Loucy (cell line): ENCODE measurements at regions not wholly inside any gene's neighbourhood (a gene's known extent, or its start where the extent isn't known, plus 50 kb on each side); places are given as distances from the start of the nearest gene placed in this dataset.

Experiments used
- H2AFZ ChIP-seq: fragments of 200-600 bp; sonication (generic); 2 replicates; pipeline ENCODE4 v1.6.0; 2016; ENCODE audit warnings: antibody characterized with exemption, mild to moderate bottlenecking, low read length, moderate library complexity
- H3F3A ChIP-seq: fragments of 200-600 bp; 2 replicates; pipeline ENCODE4 v1.6.0; 2016; ENCODE audit warnings: antibody characterized with exemption, low read depth, mild to moderate bottlenecking
- H3K27me3 ChIP-seq: fragments of 200-600 bp; sonication (generic); 2 replicates; pipeline ENCODE4 v1.6.1; 2014; ENCODE audit warnings: low read length, mild to moderate bottlenecking; ENCODE audit not compliant: insufficient read depth, poor library complexity, severe bottlenecking
- H3K36me3 ChIP-seq: fragments of 200-600 bp; sonication (generic); 2 replicates; pipeline ENCODE4 v1.6.1; 2016; ENCODE audit warnings: low read length; ENCODE audit not compliant: insufficient read depth
- H3K4me1 ChIP-seq: fragments of 200-600 bp; sonication (generic); 2 replicates; pipeline ENCODE4 v1.5.1; 2014; ENCODE audit warnings: low read length, mild to moderate bottlenecking; ENCODE audit not compliant: insufficient read depth, poor library complexity, severe bottlenecking
- H3K4me2 ChIP-seq: fragments of 200-600 bp; sonication (generic); 2 replicates; pipeline ENCODE4 v1.6.0; 2014; ENCODE audit warnings: antibody characterized with exemption, low read length, low read depth, mild to moderate bottlenecking; ENCODE audit not compliant: poor library complexity, severe bottlenecking
- H3K4me3 ChIP-seq: fragments of 200-600 bp; sonication (generic); 2 replicates; pipeline ENCODE4 v1.5.1; 2014; ENCODE audit warnings: low read length, mild to moderate bottlenecking, mixed read lengths; ENCODE audit not compliant: poor library complexity, severe bottlenecking
- H3K79me2 ChIP-seq: fragments of 200-600 bp; sonication (generic); 2 replicates; pipeline ENCODE4 v1.6.1; 2014; ENCODE audit warnings: low read length; ENCODE audit not compliant: insufficient read depth
- H3K9ac ChIP-seq: fragments of 200-600 bp; sonication (generic); 2 replicates; pipeline ENCODE4 v1.6.0; 2014; ENCODE audit warnings: mild to moderate bottlenecking, low read depth, low read length, moderate library complexity; ENCODE audit not compliant: poor library complexity, severe bottlenecking
- H3K9me2 ChIP-seq: fragments of 200-600 bp; sonication (generic); replicated peaks from 2 replicates; pipeline ENCODE4 v1.6.1; 2016; ENCODE audit warnings: low read depth, low read length, mixed read lengths
- H3K9me3 ChIP-seq: fragments of 200-600 bp; sonication (generic); 2 replicates; pipeline ENCODE4 v1.6.1; 2014; ENCODE audit warnings: mild to moderate bottlenecking, antibody characterized with exemption, low read length, low read depth; ENCODE audit not compliant: insufficient read depth
- H4K20me1 ChIP-seq: fragments of 200-600 bp; sonication (generic); 2 replicates; pipeline ENCODE4 v1.6.0; 2014; ENCODE audit warnings: antibody characterized with exemption, low read length, mild to moderate bottlenecking; ENCODE audit not compliant: insufficient read depth, poor library complexity, severe bottlenecking
- CTCF ChIP-seq: fragments of 200-600 bp; sonication (generic); conservative IDR thresholded peaks from 2 replicates; pipeline ENCODE4 v1.5.1; 2014; ENCODE audit warnings: mild to moderate bottlenecking, antibody characterized with exemption, low read length
- EZH2phosphoT487 ChIP-seq: fragments of 200-600 bp; IDR thresholded peaks from 2 replicates; pipeline ENCODE4 v1.6.1; 2018; ENCODE audit warnings: antibody characterized with exemption, mild to moderate bottlenecking, moderate library complexity, borderline replicate concordance

GRCh38 chr5:167160388-167160787, 1131.1 kb upstream of the WWC1 start:
- H3K9ac ChIP-seq, result no peak overlapping the region
- no peak for TF ChIP-seq CTCF
- H3K36me3 ChIP-seq, result no peaks in the 10 kb centered on the region
- no peaks in the 10 kb centered on the region for H3F3A ChIP-seq
- no peak overlapping the region for H2AFZ ChIP-seq
- no peaks in the 10 kb centered on the region for H3K9me2 ChIP-seq
- H3K4me2 ChIP-seq, result no peak overlapping the region
- no peaks in the 10 kb centered on the region for H3K27me3 ChIP-seq
- no peaks in the 10 kb centered on the region for H4K20me1 ChIP-seq
- H3K79me2 ChIP-seq, result no peaks in the 10 kb centered on the region
- no peak overlapping the region for H3K4me3 ChIP-seq
- H3K4me1 ChIP-seq, result no peaks in the 10 kb centered on the region
- no peaks in the 10 kb centered on the region for H3K9me3 ChIP-seq

DNA sequence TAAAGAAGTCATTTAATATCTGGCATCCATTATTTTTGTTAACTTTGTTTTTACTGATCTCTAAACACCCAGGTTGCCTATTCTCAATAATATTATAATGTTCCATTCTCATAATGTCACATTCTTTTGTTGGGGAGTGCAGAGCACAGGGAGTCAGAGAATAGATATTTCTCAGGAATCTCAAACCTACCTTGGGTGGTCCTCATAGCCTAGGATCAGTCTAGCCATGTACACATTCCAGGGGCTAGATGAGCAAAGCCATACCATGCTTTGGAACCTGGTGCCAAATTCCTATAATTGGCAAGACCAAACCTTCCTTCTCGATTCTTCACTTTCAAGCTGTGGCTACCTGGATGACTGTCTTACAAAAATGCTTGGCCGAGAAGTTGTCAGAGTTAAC, 1124.7 kb upstream of the WWC1 start:
- no peak overlapping the region for H3K9ac ChIP-seq
- no peaks in the 10 kb centered on the region for H4K20me1 ChIP-seq
- no peaks in the 10 kb centered on the region for H3K27me3 ChIP-seq
- H3K79me2 ChIP-seq, result no peaks in the 10 kb centered on the region
- no peaks in the 10 kb centered on the region for H3F3A ChIP-seq
- H2AFZ ChIP-seq, result no peak overlapping the region
- no peaks in the 10 kb centered on the region for H3K4me1 ChIP-seq
- no peaks in the 10 kb centered on the region for H3K36me3 ChIP-seq
- H3K9me3 ChIP-seq, result no peaks in the 10 kb centered on the region
- H3K4me2 ChIP-seq, result no peak overlapping the region
- H3K9me2 ChIP-seq, result no peaks in the 10 kb centered on the region
- no peak overlapping the region for H3K4me3 ChIP-seq
- TF ChIP-seq CTCF (no peak), EZH2phosphoT487 (no peak)

DNA sequence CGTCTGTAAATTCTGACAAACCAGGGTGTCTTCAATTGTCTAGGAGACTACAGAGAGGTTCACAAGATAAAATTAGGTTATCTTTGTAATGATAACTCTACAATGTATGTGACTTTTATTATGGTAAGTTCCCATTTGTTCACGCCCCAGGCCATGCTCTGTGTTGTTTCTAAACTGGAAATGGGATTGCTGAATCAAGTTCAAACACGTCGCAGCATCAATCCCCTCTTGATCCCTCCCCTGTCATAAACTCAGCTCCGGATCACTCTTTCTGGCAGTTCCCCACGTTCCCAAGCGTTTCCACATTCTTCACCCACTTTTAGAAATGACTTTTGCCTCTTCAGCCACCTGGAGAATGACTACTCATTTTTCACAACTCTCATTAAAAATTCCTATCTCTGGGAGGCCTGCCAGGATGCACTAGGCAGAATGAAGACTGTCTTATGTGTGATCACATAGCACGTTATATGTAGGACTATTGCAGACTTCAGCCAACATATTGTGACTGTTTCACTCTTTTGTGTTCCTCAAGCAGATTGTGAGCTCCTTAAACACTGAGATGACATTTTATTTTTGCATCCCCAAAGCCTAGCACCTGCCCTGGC, 1124.2 kb upstream of the WWC1 start:
- Histone ChIP-seq H4K20me1 (no peaks in the 10 kb centered on the region), H3K9me2 (no peaks in the 10 kb centered on the region), H3F3A (no peaks in the 10 kb centered on the region), H2AFZ (no peak overlapping the region), H3K79me2 (no peaks in the 10 kb centered on the region), H3K36me3 (no peaks in the 10 kb centered on the region), H3K9me3 (no peaks in the 10 kb centered on the region), H3K4me2 (no peak overlapping the region), H3K27me3 (no peaks in the 10 kb centered on the region), H3K4me1 (no peaks in the 10 kb centered on the region), H3K4me3 (no peak overlapping the region), H3K9ac (no peak overlapping the region)
- no peak for TF ChIP-seq CTCF
- TF ChIP-seq EZH2phosphoT487, result no peak
